ENCODE measurements at regions not wholly inside any gene's neighbourhood (a gene's known extent, or its start where the extent isn't known, plus 50 kb on each side); places are given as distances from the start of the nearest gene placed in this dataset.

- H3K79me1 ChIP-seq (ENCODE audit: insufficient read depth, low read depth, low read length, poor library complexity, severe bottlenecking) = no peaks in the 10 kb centered on the region
- no peak overlapping the region for H4K8ac ChIP-seq (replicated peaks; ENCODE audit: insufficient read length, low read depth, low read length)
- H3K9ac ChIP-seq (ENCODE audit: extremely low read depth, insufficient read length, low read length) = no peak overlapping the region
- H3K56ac ChIP-seq (ENCODE audit: insufficient read length, low read depth, low read length) = no peak overlapping the region
- Mint-ChIP-seq H3K27me3 (ENCODE audit: low read depth) (peaks cover 2% of the 10 kb centered on the region; the same call in 1 of the 2 replicates), H3K4me3 (no peak overlapping the region), H3K36me3 (ENCODE audit: insufficient read depth in 1 of 3, low read depth in 3 of 3) (no peaks in the 10 kb centered on the region; a peak in 1 of 7 replicates), H3K27ac (no peak overlapping the region), H3K4me1 (peaks cover 0 to 4% of the 10 kb centered on the region in 2 experiments; a peak in 1 of 4 replicates), H3K9me3 (no peaks in the 10 kb centered on the region; a peak in 3 of 5 replicates)
- no peaks in the 10 kb centered on the region for H3K27me3 ChIP-seq (ENCODE audit: insufficient read depth, low read length)
- H3K18ac ChIP-seq (ENCODE audit: insufficient read length, low read depth, low read length) = no peak overlapping the region
- no peak overlapping the region for H2BK120ac ChIP-seq (ENCODE audit: low read depth, low read length, poor library complexity, severe bottlenecking)
- DNase-seq = no peak
- no peak overlapping the region for H3T11ph ChIP-seq (ENCODE audit: low read length)
- H3K27ac ChIP-seq (ENCODE audit: insufficient read length, low read depth, low read length) = no peak overlapping the region
- no peak overlapping the region for H3K14ac ChIP-seq (ENCODE audit: insufficient read depth, low read length)
- no peak overlapping the region for H3K4ac ChIP-seq (ENCODE audit: low read depth, low read length)
- H3K23ac ChIP-seq (ENCODE audit: insufficient read length, low read depth, low read length) = no peak overlapping the region
- H4K20me1 ChIP-seq (ENCODE audit: control insufficient read depth, insufficient read depth, insufficient read length) = no peaks in the 10 kb centered on the region
- no peak overlapping the region for H3K4me2 ChIP-seq (ENCODE audit: insufficient read depth, insufficient read length, low read length)
- no peak overlapping the region for H2BK20ac ChIP-seq (ENCODE audit: low read depth, low read length, poor library complexity, severe bottlenecking)
- H2AFZ ChIP-seq (ENCODE audit: low read length) = no peak overlapping the region
- H2BK12ac ChIP-seq (ENCODE audit: insufficient read length, low read depth, low read length) = no peak overlapping the region
- no peak overlapping the region for H2AK5ac ChIP-seq (ENCODE audit: insufficient read length, low read length)
- no CpG with 5 or more reads among the region's 4 CpGs for WGBS (ENCODE audit: extremely low coverage, insufficient read length, low lambda C conversion rate)
- no peak overlapping the region for H2BK15ac ChIP-seq (ENCODE audit: low read depth, low read length)
- H4K91ac ChIP-seq (ENCODE audit: insufficient read length, low read depth, low read length) = no peak overlapping the region
- H4K5ac ChIP-seq (ENCODE audit: insufficient read length, low read depth, low read length) = no peak overlapping the region
- no peaks in the 10 kb centered on the region for H3K79me2 ChIP-seq (ENCODE audit: insufficient read depth, low read length)
- H2BK5ac ChIP-seq (ENCODE audit: insufficient read length, low read length) = no peak overlapping the region
- no peaks in the 10 kb centered on the region for H3K4me1 ChIP-seq (ENCODE audit: insufficient read depth, low read length)
- no peak for TF ChIP-seq CTCF (conservative IDR thresholded peaks at IDR 0.05)
- H3K23me2 ChIP-seq (ENCODE audit: insufficient read length, low read depth, low read length, poor library complexity, severe bottlenecking) = no peaks in the 10 kb centered on the region
- H3K9me3 ChIP-seq (ENCODE audit: control insufficient read depth, low read depth, low read length) = no peaks in the 10 kb centered on the region
Observed at GRCh38 chr10:1947464-1948003, 210.2 kb upstream of the ADARB2 start.
